B cell (primary cell): ENCODE measurements at regions not wholly inside any gene's neighbourhood (a gene's known extent, or its start where the extent isn't known, plus 50 kb on each side); places are given as distances from the start of the nearest gene placed in this dataset.

Experiments
- ATAC-seq: fragments of 200-7000 bp; cut with Tn5 transposase; one replicate; pipeline ENCODE4 v1.10.0; 2021; ENCODE audit warnings: low read depth, mild to moderate bottlenecking, moderate number of reproducible peaks, moderate library complexity
- CTCF ChIA-PET: fragments of 350-600 bp; sonication (Branson Sonifier 250); formaldehyde crosslinking; loops from one replicate; lab custom pipeline; 2021; ENCODE audit warnings: antibody characterized with exemption, inconsistent platforms; lab: Charles Lee
- POLR2A ChIA-PET: fragments of 350-600 bp; sonication (Branson Sonifier 250); formaldehyde crosslinking; loops from one replicate; lab custom pipeline; 2021; ENCODE audit warnings: antibody characterized with exemption; lab: Charles Lee
- DNase-seq: peaks from one replicate; pipeline ENCODE4 v3.0.0; 2013
- H2AFZ ChIP-seq: 2 replicates; pipeline ENCODE4 v1.6.1; 2012; ENCODE audit warnings: mild to moderate bottlenecking, low read depth, low read length; ENCODE audit not compliant: insufficient read depth, poor library complexity, severe bottlenecking
- H3K27ac ChIP-seq, 2 donors: 1 replicate in 1 of 2; 2 replicates in 1 of 2; pipeline ENCODE4 v1.5.1; 2012 to 2013; ENCODE audit warnings: low read length in 2 of 2, mild to moderate bottlenecking in 2 of 2, moderate library complexity in 1 of 2
- H3K27me3 ChIP-seq, 4 experiments: fragments of 200-600 bp in 1 of 4; sonication (generic) in 1 of 4; replicated peaks in 1 of 4; 1 replicate in 2 of 4; 2 replicates in 2 of 4; pipeline versions ENCODE4 v1.6.1 to v1.7.0; 2013 to 2016; ENCODE audit warnings: low read length in 3 of 4, mild to moderate bottlenecking in 2 of 4, mixed read lengths in 1 of 4, moderate library complexity in 1 of 4; ENCODE audit not compliant: insufficient read depth in 4 of 4, control insufficient read depth in 3 of 4; ENCODE audit errors: control extremely low read depth in 1 of 4
- H3K36me3 ChIP-seq, 2 experiments: replicated peaks in 1 of 2; 1 replicate in 1 of 2; 2 replicates in 1 of 2; pipeline versions ENCODE4 v1.6.1 to v1.7.1; 2013; ENCODE audit warnings: low read length in 1 of 2; ENCODE audit not compliant: insufficient read depth in 2 of 2, control insufficient read depth in 1 of 2; ENCODE audit errors: control extremely low read depth in 1 of 2, extremely low read depth in 1 of 2
- H3K4me1 ChIP-seq, 2 donors: fragments of 200-600 bp in 1 of 2; sonication (generic) in 1 of 2; 1 replicate in 1 of 2; 2 replicates in 1 of 2; pipeline versions ENCODE4 v1.5.1 to v1.6.1; 2013 to 2017; ENCODE audit warnings: low read length in 2 of 2; ENCODE audit not compliant: control insufficient read depth in 2 of 2, insufficient read depth in 2 of 2
- H3K4me2 ChIP-seq: replicated peaks from 2 replicates; pipeline ENCODE3; 2012; ENCODE audit warnings: mild to moderate bottlenecking, low read depth, low read length; ENCODE audit not compliant: poor library complexity, severe bottlenecking
- H3K4me3 ChIP-seq, 5 experiments: fragments of 200-600 bp in 1 of 5; sonication (generic) in 1 of 5; 1 replicate in 3 of 5; 2 replicates in 2 of 5; pipeline versions ENCODE4 v1.5.1 to v1.7.0; 2011 to 2016; ENCODE audit warnings: low read length in 4 of 5, mild to moderate bottlenecking in 4 of 5, low read depth in 2 of 5, control low read depth in 1 of 5, moderate library complexity in 1 of 5; ENCODE audit not compliant: insufficient read depth in 1 of 5; ENCODE audit errors: control extremely low read depth in 1 of 5, extremely low read depth in 1 of 5
- H3K79me2 ChIP-seq: fragments of 200-600 bp; sonication (generic); one replicate; pipeline ENCODE4 v1.6.0; 2016; ENCODE audit warnings: low read length; ENCODE audit not compliant: control insufficient read depth, insufficient read depth
- H3K9ac ChIP-seq: fragments of 200-600 bp; sonication (generic); 2 replicates; pipeline ENCODE4 v1.6.1; 2017; ENCODE audit warnings: mild to moderate bottlenecking, low read length, moderate library complexity
- H3K9me3 ChIP-seq, 3 donors: one replicate each; pipeline versions ENCODE4 v1.6.1 to v1.7.1; 2013; ENCODE audit warnings: low read length in 2 of 3; ENCODE audit not compliant: control insufficient read depth in 2 of 3, insufficient read depth in 1 of 3; ENCODE audit errors: control extremely low read depth in 1 of 3
- H4K20me1 ChIP-seq: 2 replicates; pipeline ENCODE4 v1.6.0; 2012; ENCODE audit warnings: mild to moderate bottlenecking, low read length; ENCODE audit not compliant: insufficient read depth, control insufficient read depth, poor library complexity, severe bottlenecking
- H3K27ac Mint-ChIP-seq: one replicate; pipeline ENCODE4 v1.8.0; 2021; ENCODE audit warnings: mixed read lengths
- H3K27me3 Mint-ChIP-seq: one replicate; pipeline ENCODE4 v1.8.0; 2021; ENCODE audit warnings: mixed read lengths
- H3K4me1 Mint-ChIP-seq: one replicate; pipeline ENCODE4 v1.8.0; 2021; ENCODE audit warnings: mixed read lengths
- H3K4me3 Mint-ChIP-seq: one replicate; pipeline ENCODE4 v1.8.0; 2021; ENCODE audit warnings: mixed read lengths
- H3K9me3 Mint-ChIP-seq: one replicate; pipeline ENCODE4 v1.8.0; 2022; ENCODE audit warnings: mixed read lengths; ENCODE audit not compliant: insufficient read depth
- CTCF ChIP-seq: fragments of 200-600 bp; IDR thresholded peaks from one replicate; pipeline ENCODE4 v1.8.0; 2022; ENCODE audit warnings: antibody characterized with exemption, mild to moderate bottlenecking
- EZH2 ChIP-seq: IDR thresholded peaks from 2 replicates; pipeline ENCODE4 v1.6.1; 2012; ENCODE audit warnings: borderline replicate concordance, low read depth, mild to moderate bottlenecking, moderate library complexity, low read length; ENCODE audit not compliant: insufficient read depth, poor library complexity, severe bottlenecking
- WGBS: methylation state at CpG from one replicate; pipeline ENCODE4 v1.1.5; 2013; ENCODE audit warnings: missing lambda C conversion rate; ENCODE audit not compliant: insufficient coverage; 5-methylcytosine and 5-hydroxymethylcytosine counted together
- intact Hi-C: fragments of 100-400 bp; cut with micrococcal nuclease; formaldehyde crosslinking; loops from one replicate; pipeline ENCODE4 v1.10.0; 2022

- H3K27me3 Mint-ChIP-seq = no peaks in the 10 kb centered on the region
- H3K79me2 ChIP-seq = no peaks in the 10 kb centered on the region
- POLR2A ChIA-PET = no interaction called here
- DNase-seq (no peak), ATAC-seq (no peak)
- H3K4me2 ChIP-seq = no peak overlapping the region
- H3K4me3 Mint-ChIP-seq = no peak overlapping the region
- TF ChIP-seq CTCF = no peak
- TF ChIP-seq EZH2 = no peak
- no peak overlapping the region for H2AFZ ChIP-seq
- H3K4me3 ChIP-seq = no peak overlapping the region
- H4K20me1 ChIP-seq = no peaks in the 10 kb centered on the region
- H3K27ac Mint-ChIP-seq = no peak overlapping the region
- H3K4me1 Mint-ChIP-seq = no peaks in the 10 kb centered on the region
- H3K27ac ChIP-seq = no peak overlapping the region
- peaks cover 0 to 2% (median 0%) of the 10 kb centered on the region in 3 donors for H3K9me3 ChIP-seq
- H3K27me3 ChIP-seq = no peaks in the 10 kb centered on the region
- CTCF ChIA-PET = interaction anchor here (0.6 kb wide), 1 partner anchor 15 kb away, joined by 4 read pairs; no protein-coding TSS in a partner anchor
- H3K9ac ChIP-seq = no peak overlapping the region
- intact Hi-C loops = no loop called here
- H3K4me1 ChIP-seq = no peaks in the 10 kb centered on the region
- WGBS = 80% methylated on average over 1 of the region's 2 CpGs
- peaks cover 2% of the 10 kb centered on the region for H3K9me3 Mint-ChIP-seq
- no peaks in the 10 kb centered on the region for H3K36me3 ChIP-seq
Observed at GRCh38 chr13:90926459-90926858, 421.0 kb upstream of the MIR17HG start.

GRCh38 chr13:90928109-90928508 is 419.4 kb upstream of the MIR17HG start:
- ATAC-seq (no peak), DNase-seq (no peak)
- Mint-ChIP-seq H3K4me3 (no peak overlapping the region), H3K27ac (no peak overlapping the region), H3K4me1 (no peaks in the 10 kb centered on the region), H3K9me3 (peaks cover 2% of the 10 kb centered on the region), H3K27me3 (no peaks in the 10 kb centered on the region)
- H3K4me2 ChIP-seq = no peak overlapping the region
- TF ChIP-seq CTCF = no peak
- TF ChIP-seq EZH2 = no peak
- no peaks in the 10 kb centered on the region for H4K20me1 ChIP-seq
- intact Hi-C loops = no loop called here
- H3K9me3 ChIP-seq = peaks cover 0 to 5% (median 0%) of the 10 kb centered on the region in 3 donors
- no peak overlapping the region for H3K27ac ChIP-seq
- no peaks in the 10 kb centered on the region for H3K27me3 ChIP-seq
- H3K9ac ChIP-seq = no peak overlapping the region
- no peak overlapping the region for H2AFZ ChIP-seq
- no peak overlapping the region for H3K4me3 ChIP-seq
- no peaks in the 10 kb centered on the region for H3K79me2 ChIP-seq
- H3K4me1 ChIP-seq = no peaks in the 10 kb centered on the region
- ChIA-PET CTCF (no interaction called here), POLR2A (no interaction called here)
- no peaks in the 10 kb centered on the region for H3K36me3 ChIP-seq
- WGBS = 78% methylated on average over 3 of the region's 7 CpGs
